ENCODE measurements at regions not wholly inside any gene's neighbourhood (a gene's known extent, or its start where the extent isn't known, plus 50 kb on each side); places are given as distances from the start of the nearest gene placed in this dataset.
A peak's percentile ranks its signal among the peaks of the same experiment; 100 is the strongest.
"Not testable (repeated sequence)": the region's sequence is repeated elsewhere in the genome, so short reads cannot be mapped to it uniquely, and the experiment has no call there.

DNA sequence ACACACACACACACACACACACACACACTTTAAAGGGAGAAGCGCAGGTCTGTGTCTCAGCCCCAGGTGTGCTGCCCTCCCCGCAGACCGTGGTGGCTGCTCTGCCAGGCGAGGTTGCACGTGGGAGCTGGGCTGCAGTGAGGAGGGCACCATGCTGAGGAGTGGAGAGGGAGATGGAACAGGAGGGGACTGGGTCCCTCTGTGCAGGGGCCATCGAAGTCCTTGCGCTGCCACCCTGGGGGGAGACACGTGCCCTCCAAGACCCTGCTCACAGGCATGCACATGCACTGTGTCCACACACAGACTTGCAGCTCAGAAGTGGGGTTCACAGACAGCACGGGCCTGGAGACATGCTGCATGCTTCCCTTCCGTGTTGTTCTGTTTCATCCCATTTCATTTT, 65.5 kb upstream of the HGFAC start:
- H3K4me1 ChIP-seq, result peaks cover 0 to 15% (median 0%) of the 10 kb centered on the region in 3 donors
- TF ChIP-seq, protein P1, sequence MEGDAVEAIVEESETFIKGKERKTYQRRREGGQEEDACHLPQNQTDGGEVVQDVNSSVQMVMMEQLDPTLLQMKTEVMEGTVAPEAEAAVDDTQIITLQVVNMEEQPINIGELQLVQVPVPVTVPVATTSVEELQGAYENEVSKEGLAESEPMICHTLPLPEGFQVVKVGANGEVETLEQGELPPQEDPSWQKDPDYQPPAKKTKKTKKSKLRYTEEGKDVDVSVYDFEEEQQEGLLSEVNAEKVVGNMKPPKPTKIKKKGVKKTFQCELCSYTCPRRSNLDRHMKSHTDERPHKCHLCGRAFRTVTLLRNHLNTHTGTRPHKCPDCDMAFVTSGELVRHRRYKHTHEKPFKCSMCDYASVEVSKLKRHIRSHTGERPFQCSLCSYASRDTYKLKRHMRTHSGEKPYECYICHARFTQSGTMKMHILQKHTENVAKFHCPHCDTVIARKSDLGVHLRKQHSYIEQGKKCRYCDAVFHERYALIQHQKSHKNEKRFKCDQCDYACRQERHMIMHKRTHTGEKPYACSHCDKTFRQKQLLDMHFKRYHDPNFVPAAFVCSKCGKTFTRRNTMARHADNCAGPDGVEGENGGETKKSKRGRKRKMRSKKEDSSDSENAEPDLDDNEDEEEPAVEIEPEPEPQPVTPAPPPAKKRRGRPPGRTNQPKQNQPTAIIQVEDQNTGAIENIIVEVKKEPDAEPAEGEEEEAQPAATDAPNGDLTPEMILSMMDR (IDR thresholded peaks at IDR 0.05), result no peak
- TF ChIP-seq POLR2AphosphoS5 (IDR thresholded peaks at IDR 0.05) (no peak), POLR2A (IDR thresholded peaks at IDR 0.05) (no peak), EP300 (IDR thresholded peaks at IDR 0.05) (no peak)
- no peak overlapping the region for H3K4me3 ChIP-seq
- H3K36me3 ChIP-seq, result peaks cover 0 to 10% of the 10 kb centered on the region in 2 donors
- H3K27ac ChIP-seq, result no peak overlapping the region
- 85 to 93% methylated on average over 2 to 6 of the region's 10 CpGs for WGBS, 2 donors (ENCODE audit: low coverage in 1 of 2)
- peaks cover 0 to 9% (median 0%) of the 10 kb centered on the region in 3 donors for H3K9me3 ChIP-seq
- no peak for ATAC-seq
- H3K27me3 ChIP-seq, result no peaks in the 10 kb centered on the region

DNA sequence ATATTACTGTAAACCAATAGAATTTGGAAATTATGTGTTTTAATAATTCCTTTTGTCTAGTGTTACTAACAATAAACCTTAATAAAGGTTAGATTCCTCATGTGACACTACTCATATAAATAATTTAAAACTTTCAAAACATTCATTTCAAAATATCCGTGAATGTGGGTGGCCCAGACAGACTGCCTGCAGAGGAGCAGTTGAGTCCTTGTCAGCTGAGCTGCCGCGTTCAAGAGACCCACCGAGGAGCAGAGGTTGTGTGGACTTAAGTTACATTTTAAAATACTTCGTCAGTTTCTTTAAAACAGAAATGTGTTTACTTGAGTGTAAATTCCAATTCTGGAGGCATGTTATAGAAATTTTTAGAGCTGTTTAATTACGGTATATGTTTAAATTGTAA, 64.2 kb upstream of the HGFAC start:
- Histone ChIP-seq H3K27ac (no peak overlapping the region), H3K27me3 (no peaks in the 10 kb centered on the region), H3K4me1 (peaks cover 0 to 2% (median 0%) of the 10 kb centered on the region in 3 donors), H3K9me3 (peaks cover 0 to 9% (median 0%) of the 10 kb centered on the region in 3 donors), H3K4me3 (no peak overlapping the region), H3K36me3 (peaks cover 0 to 15% of the 10 kb centered on the region in 2 donors)
- ATAC-seq, result no peak
- no peak for TF ChIP-seq POLR2AphosphoS5 (IDR thresholded peaks at IDR 0.05)
- no peak for TF ChIP-seq EP300 (IDR thresholded peaks at IDR 0.05)
- TF ChIP-seq, protein P1 (IDR thresholded peaks at IDR 0.05), result no peak
- no peak for TF ChIP-seq POLR2A (IDR thresholded peaks at IDR 0.05)
- WGBS, 2 donors (ENCODE audit: low coverage in 1 of 2), result 81 to 83% methylated on average over 6 of the region's 6 CpGs

DNA sequence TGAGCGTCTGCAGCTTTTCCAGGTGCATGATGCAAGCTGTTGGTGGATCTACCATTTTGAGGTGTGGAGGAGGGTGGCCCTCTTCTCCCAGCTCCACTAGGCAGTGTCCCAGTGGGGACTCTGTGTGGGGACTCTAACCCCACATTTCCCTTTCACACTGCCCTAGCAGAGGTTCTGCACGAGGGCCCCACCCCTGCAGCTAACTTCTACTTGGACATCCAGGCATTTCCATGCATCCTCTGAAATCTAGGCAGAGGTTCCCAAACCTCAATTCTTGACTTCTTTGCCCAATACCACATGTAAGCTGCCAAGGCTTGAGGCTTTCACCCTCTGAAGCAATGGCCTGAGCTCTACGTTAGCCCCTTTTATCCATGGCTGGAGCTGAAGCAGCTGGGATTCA, 61.4 kb upstream of the HGFAC start:
- not testable (repeated sequence) for H3K4me1 ChIP-seq, H3K4me3 ChIP-seq, H3K27me3 ChIP-seq, H3K9me3 ChIP-seq, ATAC-seq, H3K27ac ChIP-seq
- peaks cover 0 to 16% of the 10 kb centered on the region in 2 donors for H3K36me3 ChIP-seq
- WGBS, 2 donors (ENCODE audit: low coverage in 1 of 2), result 60 to 100% methylated on average over 1 of the region's 3 CpGs

DNA sequence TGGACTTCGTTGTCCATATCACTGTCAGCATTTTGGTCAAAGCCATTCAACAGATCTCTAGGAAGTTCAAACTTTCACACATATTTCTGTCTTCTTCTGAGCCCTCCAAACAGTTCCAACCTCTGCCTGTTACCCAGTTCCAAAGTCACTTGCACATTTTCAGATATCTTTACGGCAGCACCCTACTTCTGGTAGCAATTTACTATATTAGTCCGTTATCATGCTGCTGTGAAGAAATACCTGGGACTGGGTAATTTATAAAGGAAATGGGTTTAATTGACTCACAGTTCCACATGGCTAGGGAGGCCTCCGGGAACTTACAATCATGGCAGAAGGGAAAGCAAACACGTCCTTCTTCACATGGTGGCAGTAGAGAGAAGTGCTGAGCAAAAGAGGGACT, 60.6 kb upstream of the HGFAC start:
- ATAC-seq, H3K27me3 ChIP-seq, H3K9me3 ChIP-seq, H3K27ac ChIP-seq, H3K4me3 ChIP-seq: not testable (repeated sequence)
- Histone ChIP-seq H3K36me3 (peaks cover 0 to 14% of the 10 kb centered on the region in 2 donors), H3K4me1 (peaks cover 0 to 15% (median 1%) of the 10 kb centered on the region in 3 donors)
- 74 to 79% methylated on average over 5 of the region's 5 CpGs for WGBS, 2 donors (ENCODE audit: low coverage in 1 of 2)

DNA sequence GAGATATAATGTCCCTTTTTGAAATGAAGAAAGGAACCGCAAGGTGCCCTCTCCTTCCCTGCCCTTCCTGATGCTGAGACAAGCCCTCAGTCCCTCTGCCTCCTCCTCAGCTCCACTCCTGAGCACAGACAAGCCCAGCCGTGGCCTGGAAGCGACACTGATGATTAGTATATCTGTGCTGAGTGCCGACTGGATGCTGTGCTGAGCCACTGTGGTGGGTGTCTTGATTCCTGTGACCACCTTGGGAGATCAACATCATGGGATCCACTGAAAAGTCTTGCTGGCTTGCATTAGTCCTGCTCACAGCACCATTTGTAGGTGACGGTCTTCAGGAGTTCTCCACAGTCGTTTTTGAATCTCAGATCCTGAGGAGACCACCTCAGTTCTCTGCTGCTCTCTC, 59.5 kb upstream of the HGFAC start:
- no peak for TF ChIP-seq POLR2AphosphoS5 (IDR thresholded peaks at IDR 0.05)
- Histone ChIP-seq H3K9me3 (peaks cover 0 to 9% (median 0%) of the 10 kb centered on the region in 3 donors), H3K36me3 (peaks cover 0 to 6% of the 10 kb centered on the region in 2 donors), H3K4me1 (peaks cover 0 to 26% (median 12%) of the 10 kb centered on the region in 3 donors), H3K4me3 (no peak overlapping the region), H3K27me3 (no peaks in the 10 kb centered on the region), H3K27ac (no peak overlapping the region)
- ATAC-seq, result no peak
- WGBS, 2 donors (ENCODE audit: low coverage in 1 of 2), result 80% methylated on average over 6 of the region's 6 CpGs; no CpG with 5 or more reads in 1 of the 2 donors

DNA sequence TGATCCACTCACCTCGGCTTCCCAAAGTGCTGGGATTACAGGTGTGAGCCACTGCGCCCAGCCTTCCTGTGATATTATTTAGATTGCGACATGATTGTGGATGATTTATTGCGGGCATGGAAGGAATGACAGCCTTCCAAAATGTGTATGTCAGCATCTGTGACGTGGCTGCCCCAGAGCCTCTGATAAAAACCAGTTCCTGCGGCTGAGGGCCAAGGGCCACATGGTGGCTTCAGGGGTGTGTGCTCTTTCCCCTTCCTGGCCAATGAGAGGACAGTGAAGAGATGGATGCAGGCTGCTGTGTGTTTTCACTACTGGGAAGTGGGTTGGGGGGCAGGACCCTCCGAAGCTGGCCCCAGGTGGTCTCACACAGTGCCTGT, 57.4 kb upstream of the HGFAC start:
- peaks cover 0 to 47% (median 18%) of the 10 kb centered on the region in 3 donors for H3K4me1 ChIP-seq
- peaks cover 0 to 9% (median 0%) of the 10 kb centered on the region in 3 donors for H3K9me3 ChIP-seq
- H3K27ac ChIP-seq, result peak overlapping the region in 2 of 4 donors; percentile 70 to 72
- H3K36me3 ChIP-seq, result peaks cover 0 to 6% of the 10 kb centered on the region in 2 donors
- WGBS, 2 donors (ENCODE audit: low coverage in 1 of 2), result 47 to 81% methylated on average over 2 to 3 of the region's 7 CpGs
- peak overlapping the region in 1 of 2 donors; percentile 31 for H3K4me3 ChIP-seq
- no peak for ATAC-seq
- H3K27me3 ChIP-seq, result no peaks in the 10 kb centered on the region
- TF ChIP-seq POLR2A (IDR thresholded peaks at IDR 0.05) (no peak), EP300 (IDR thresholded peaks at IDR 0.05) (no peak), POLR2AphosphoS5 (IDR thresholded peaks at IDR 0.05) (no peak)
- TF ChIP-seq, protein P1 (IDR thresholded peaks at IDR 0.05), result no peak
